GM23338 (cell line): ENCODE measurements at regions not wholly inside any gene's neighbourhood (a gene's known extent, or its start where the extent isn't known, plus 50 kb on each side); places are given as distances from the start of the nearest gene placed in this dataset.

ENCODE experiments used
- CREB1 ChIP-seq: fragments of 250-450 bp; sonication (Bioruptor Pico); IDR thresholded peaks from 2 replicates; pipeline ENCODE4 v1.5.0; 2020; ENCODE audit warnings: low read depth, mild to moderate bottlenecking, moderate library complexity
- EZH2 ChIP-seq: fragments of 200-600 bp; sonication (generic); IDR thresholded peaks from one replicate; pipeline ENCODE4 v1.8.0; 2017; ENCODE audit warnings: antibody characterized with exemption, mild to moderate bottlenecking, low read depth; ENCODE audit not compliant: unreplicated experiment
- REST ChIP-seq: IDR thresholded peaks from one replicate; pipeline ENCODE4 v1.6.1; 2018; ENCODE audit warnings: antibody characterized with exemption; ENCODE audit not compliant: unreplicated experiment
- ZNF114 ChIP-seq: fragments of 250-450 bp; sonication (Bioruptor Pico); IDR thresholded peaks from 2 replicates; pipeline ENCODE4 v1.5.0; 2020; ENCODE audit warnings: mild to moderate bottlenecking, moderate library complexity
- ZNF462 ChIP-seq: fragments of 250-450 bp; sonication (Bioruptor Pico); IDR thresholded peaks from 2 replicates; pipeline ENCODE4 v1.5.0; 2020; ENCODE audit warnings: mild to moderate bottlenecking, moderate library complexity

DNA sequence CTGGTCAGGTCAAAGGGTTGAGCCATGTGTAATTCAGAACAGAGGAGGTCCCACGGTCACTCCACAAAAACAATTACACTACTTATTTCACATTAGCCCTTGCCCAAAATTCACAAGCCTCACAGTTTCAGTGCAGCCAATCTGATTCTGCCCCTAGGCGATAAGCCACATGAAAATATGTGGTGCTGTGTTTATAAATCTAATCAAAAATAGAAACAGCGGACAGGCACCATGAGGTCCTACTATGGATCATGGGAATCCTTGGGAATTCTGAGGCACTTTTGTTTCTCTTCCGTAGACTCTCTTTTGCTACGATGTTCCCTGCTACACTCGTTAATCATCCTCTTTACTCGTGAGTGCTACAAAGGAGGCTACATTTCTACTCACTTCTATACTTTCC lies 476.1 kb downstream of the TFAP2A start (continued):
- TF ChIP-seq ZNF462 (CRISPR knock-in tag) (no peak), EZH2 (no peak), ZNF114 (CRISPR knock-in tag) (no peak), REST (no peak), CREB1 (CRISPR knock-in tag) (no peak)
